GM21619 (cell line): ENCODE measurements at regions not wholly inside any gene's neighbourhood (a gene's known extent, or its start where the extent isn't known, plus 50 kb on each side); places are given as distances from the start of the nearest gene placed in this dataset.

Experiments used
- ATAC-seq: cut with Tn5 transposase; IDR thresholded peaks from one replicate; pipeline ENCODE4 v1.9.1; 2021; ENCODE audit not compliant: unreplicated experiment

GRCh38 chr10:78263521-78263988 is 229.9 kb downstream of the RPS24 start:
- ATAC-seq = no peak

GRCh38 chr10:78264361-78264760 is 230.7 kb downstream of the RPS24 start:
- no peak for ATAC-seq

GRCh38 chr10:78266741-78267469 is 233.2 kb downstream of the RPS24 start:
- ATAC-seq = no peak

DNA sequence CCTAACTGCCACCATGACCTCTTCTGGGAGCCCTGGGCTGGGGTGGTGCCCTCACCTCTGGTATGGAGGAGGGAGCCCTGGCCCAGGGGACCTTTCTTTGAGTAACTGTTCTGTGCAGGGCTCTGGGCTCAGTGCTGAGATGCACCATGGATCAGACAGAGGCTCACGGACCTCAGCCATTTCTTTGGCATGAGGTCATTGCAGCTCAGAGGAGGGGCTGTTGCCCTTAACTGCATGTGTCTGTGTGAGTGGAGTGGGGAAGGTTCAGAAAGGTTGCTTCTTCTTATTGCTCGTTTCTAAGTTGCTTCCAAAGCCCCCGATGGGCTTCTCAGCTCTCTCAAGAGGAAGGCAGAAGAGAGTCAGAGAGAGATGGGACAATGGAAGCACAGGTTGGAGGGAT is 233.9 kb downstream of the RPS24 start:
- ATAC-seq = no peak

DNA sequence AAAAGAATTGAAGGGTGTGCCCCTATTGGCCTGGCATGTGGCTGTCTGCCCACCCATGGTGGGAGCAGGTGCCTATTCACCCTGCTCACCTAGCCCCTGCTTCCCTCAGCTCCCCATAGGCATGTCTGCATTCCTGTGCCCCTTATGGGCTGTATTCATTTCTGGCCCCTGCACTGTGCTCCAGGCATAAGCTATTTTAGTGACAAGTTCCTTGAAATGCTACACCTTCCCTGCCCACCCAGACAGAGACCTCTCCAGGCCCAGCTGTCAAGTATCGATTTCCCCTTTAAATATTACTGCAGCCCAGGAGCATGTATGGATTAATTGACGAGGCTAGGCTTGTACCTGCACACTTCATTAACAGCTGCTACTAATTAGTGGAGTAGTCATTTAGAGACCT is 235.4 kb downstream of the RPS24 start:
- ATAC-seq = no peak

DNA sequence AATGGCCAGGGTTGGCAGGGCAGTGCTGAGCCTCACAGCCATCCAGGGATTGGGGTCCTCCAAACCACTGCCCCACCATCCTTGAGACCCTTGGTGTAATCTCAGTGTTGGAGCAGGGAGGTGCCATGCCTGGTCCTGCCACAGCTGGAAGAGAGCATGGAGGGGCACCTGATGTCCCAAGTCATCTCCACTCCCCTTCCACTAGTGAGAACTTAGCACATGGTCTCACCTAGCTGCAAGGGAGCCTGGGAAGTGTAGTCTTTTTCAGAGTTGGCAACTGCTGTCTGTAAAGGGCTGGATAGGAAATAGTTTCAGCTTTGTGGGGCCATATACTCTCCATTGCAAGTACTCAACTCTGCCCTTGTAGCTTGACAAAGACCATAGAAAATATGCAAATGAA is 238.7 kb downstream of the RPS24 start:
- ATAC-seq = no peak

DNA sequence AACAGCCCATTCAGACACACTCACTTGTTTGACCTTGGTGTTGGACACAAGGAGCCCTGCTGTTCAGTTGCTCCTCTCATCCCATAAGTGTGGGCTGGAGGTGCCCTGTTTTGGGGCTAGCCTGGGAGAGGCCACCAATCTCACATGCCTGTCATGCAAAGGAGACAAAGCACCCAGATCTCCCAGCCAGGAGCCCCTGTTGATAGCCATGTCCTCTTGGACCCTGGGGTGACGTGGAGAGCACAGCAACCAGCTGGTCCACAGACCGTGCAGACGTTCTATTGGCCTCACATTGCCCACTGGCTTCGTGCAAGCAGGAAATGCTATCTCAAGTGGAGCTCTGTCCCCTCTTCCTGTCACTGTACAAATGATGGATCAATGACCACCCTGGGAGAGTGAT is 240.8 kb downstream of the RPS24 start:
- ATAC-seq = no peak

- ATAC-seq = no peak
Measured at GRCh38 chr10:78276139-78276538, 242.5 kb downstream of the RPS24 start.

DNA sequence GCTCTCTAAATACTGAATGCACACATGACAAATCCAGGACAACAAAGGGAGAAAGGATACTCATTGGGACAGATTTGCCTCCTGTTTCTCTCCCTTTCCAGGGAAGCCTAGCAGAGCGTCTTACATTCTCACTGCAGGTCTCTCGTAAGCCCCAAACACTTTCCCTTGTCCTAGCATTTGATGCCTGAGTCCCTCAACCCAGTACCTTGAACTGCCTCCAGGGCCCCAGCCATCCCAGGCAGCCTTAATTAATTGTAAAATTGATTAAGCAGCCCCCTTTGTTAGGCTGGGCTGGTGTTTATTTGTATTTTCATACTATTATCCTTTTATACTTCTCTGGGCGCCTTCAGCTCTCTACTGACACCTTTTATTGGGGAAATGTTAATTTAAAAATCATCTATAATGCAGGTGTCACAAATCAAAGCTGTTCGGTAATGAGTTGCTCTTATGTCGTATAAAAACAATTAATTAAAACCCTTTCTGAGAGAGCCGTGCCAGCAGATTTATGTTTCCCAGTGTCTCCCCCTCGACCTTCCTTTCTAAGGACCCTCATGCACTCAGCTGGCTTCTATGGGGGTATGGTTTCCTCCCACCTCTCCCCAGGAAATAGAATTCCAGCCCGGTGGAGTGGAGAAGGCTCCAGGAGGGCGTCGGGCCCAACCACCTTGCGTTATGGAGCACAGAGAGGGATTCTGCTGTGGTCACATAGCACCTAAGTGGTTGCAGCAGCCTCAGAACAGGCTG is 243.8 kb downstream of the RPS24 start:
- no peak for ATAC-seq

GRCh38 chr10:78278058-78278404 is 244.4 kb downstream of the RPS24 start:
- ATAC-seq = no peak

DNA sequence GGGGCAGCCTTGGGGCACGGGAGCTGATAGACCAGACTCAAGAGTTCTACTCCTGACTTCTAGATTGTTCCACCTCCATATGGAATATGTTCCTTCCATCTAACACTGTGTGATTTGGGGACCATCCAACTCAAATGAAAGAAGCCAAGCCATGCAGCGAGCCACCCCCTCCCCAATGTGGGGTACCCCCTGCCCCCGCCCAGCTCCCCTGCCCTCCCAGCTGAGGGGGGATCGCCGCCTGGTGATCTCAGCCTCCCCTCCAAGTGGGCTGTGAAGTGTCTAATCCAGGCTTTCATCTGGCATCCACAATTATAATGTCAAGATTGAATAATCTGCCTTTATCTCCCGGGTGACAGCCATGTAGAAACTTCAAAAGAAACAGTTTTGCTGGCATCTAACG is 246.1 kb downstream of the RPS24 start:
- ATAC-seq = no peak

DNA sequence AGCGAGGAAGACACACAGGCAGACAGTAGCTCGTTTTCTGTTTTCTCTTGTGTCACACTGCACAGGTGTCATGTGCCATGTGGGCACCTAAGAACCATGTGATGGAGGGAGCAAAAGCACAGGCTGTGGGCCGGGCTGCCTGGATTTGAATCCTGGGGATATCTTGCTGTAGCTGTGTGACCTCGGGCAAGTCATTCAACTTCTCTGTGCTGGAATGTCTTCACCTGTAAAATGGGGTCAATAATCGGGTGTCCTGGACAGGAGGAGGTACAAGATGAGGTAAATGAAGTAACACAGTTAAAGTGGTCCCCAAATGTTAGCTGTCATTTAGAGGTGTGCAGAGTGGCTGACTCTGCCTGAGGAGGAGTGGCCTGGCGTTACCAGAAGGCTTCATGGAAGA is 246.9 kb downstream of the RPS24 start:
- no peak for ATAC-seq

- ATAC-seq = no peak
Measured at GRCh38 chr10:78281627-78282026, 248.0 kb downstream of the RPS24 start.

DNA sequence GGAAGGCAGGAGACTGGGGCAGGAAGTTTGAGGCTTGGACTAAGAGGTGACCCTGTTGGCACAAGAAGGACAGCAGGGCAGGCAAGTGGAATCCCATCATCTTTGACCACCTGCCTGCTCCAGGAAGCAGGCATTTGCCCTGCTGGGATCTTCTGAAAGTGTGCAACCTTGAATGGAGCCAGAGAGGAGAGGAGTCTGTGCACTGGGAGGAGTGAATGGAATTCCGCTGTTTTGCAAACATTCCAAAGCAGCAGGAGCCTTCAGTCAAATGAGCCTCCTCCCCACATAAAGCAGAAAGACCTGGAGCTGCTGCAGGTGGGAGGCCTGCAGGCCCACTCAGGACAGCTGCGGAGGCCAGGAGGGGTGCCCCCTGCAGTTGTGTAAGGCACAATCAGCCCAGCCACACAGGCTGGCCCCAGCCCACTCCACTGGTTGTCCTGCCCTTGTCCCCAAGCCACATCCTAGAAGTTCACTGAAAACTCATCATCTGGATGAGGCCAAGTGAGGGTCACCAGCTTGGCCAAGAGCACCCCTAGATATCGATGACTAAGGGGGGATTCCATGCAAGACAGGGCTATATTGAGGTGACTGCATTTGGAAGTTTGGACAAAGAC is 249.5 kb downstream of the RPS24 start:
- no peak for ATAC-seq

DNA sequence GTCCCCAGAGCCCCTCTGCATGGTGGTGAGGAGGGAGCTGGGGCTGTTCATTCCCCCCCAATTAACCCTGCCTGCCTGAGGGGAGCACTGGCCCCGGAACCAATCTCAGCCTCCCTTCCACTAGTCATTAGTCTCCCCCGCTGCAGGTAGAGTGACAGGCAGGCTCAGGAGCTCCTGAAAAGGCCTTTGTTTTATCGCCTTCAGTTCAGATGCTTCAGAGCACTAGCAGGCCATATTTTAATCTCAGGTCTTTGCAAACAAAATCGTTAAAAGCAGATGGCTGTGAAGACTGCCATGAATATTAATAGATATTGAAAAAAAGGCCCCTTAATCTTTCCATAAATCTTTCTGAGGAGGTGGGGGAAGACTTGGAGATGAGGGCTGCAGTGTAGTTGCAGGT is 250.7 kb downstream of the RPS24 start:
- ATAC-seq = no peak

DNA sequence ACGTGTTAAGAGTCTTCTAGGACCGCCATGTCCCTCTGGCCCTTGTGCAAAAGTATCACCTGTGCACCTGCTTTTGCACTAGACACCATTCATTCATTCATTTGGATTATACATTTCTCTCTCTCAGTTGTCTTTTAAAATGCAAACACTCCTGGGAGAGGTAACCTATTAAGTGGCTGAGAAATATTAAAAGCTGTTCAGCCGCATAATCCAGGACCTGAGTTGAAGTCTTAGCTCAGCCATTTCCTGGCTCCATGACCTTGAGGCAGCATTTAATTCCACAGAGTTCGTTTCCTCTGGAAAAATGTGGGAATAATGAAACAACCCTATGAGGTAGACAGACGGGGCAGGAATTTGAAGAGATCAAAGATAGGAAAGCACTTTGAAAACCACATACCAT is 251.6 kb downstream of the RPS24 start:
- no peak for ATAC-seq

DNA sequence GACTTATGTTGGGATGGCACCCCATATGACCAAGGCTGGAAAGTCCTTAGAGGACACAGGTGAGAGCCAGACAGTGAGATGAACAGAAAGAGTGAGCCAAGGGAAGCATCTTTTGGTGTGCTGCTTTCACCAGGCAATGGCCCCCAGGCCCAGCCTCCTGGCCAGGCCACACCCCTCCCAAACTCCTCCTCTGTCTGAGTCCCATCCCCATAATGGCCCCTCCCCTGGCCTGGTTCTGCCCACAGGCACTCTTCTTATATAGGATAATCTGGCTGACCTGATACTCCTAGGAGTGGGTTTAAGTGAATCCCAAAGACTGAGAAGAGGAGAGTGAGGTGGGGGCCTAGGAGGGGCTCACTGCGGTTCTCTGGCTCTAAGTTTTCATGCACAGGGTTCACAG is 252.5 kb downstream of the RPS24 start:
- ATAC-seq = no peak

DNA sequence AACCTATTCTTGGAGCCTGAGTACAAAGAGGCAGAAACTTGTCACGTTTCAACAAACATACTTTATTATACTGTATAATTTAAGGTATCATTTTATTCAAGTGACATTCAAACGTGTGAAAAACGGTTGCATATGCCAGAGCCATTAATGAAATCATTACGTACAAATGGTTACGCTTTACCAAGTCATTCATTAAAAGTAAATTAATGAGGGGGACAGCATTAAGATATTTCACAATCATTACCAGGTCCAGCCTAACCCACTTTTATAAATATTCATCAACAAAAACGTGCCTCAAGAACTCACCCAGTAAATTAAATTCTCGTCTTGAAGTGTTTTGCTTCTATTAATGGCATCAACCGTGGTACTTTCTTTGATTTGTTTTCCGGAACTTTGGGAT is 253.0 kb downstream of the RPS24 start:
- no peak for ATAC-seq

- ATAC-seq = no peak
Measured at GRCh38 chr10:78287618-78288017, 254.0 kb downstream of the RPS24 start.

DNA sequence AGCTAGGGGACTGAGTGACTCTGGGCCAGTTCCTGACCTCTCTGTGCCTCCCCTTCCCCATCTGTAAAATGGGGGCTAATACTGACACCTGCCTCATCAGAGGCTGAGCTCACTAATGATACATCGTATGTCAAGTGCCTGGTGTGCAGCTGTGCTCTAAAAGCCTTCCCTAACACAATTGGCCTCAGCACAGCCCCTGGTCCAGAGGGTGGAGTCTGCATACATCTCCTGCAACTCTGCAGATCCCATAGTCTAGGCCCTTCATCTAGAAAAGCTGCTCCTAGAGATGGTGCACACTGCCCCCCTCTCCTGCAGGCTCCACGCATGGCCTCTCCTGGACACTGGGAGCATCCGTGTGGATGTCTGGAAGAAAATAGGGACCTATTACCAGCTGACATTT is 255.0 kb downstream of the RPS24 start:
- no peak for ATAC-seq

DNA sequence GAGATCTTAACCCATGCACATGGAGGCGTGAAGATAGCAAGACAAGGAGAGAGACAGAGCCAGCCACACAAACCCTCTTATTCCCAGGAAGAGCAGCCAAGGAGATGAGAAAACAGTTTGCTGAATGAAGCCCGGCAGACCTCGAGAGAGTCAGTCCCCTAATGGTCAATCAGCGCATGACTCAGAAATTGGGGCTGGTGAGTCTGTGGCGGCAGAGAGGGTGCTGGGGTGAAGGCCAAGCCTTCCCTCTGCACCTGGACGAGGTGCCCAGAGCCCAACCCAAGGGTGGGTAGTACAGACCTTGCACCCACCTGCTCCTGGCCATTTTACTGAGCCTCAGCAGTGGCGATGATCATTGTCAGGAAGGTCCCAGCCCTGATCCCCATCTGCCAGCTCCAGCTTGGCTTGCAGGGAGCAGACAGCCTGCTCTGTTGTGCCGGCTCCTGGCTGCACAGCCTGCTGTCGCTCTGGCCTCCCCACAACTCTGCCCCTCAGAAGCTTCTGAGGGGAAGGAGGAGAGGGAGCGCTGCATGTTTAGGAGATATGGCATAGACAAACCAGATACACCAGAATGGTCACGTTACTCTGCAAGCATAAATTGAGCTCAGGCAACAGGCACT is 256.6 kb downstream of the RPS24 start:
- no peak for ATAC-seq

GRCh38 chr10:78291722-78292121 is 258.1 kb downstream of the RPS24 start:
- no peak for ATAC-seq
